MM.1S (cell line): ENCODE measurements at regions not wholly inside any gene's neighbourhood (a gene's known extent, or its start where the extent isn't known, plus 50 kb on each side); places are given as distances from the start of the nearest gene placed in this dataset.
A peak's percentile ranks its signal among the peaks of the same experiment; 100 is the strongest.
"Not testable (repeated sequence)": the region's sequence is repeated elsewhere in the genome, so short reads cannot be mapped to it uniquely, and the experiment has no call there.

Experiments used
- DNase-seq: peaks from one replicate; pipeline ENCODE4 v3.0.0-alpha.2; 2015
- H2AFZ ChIP-seq: fragments of 300-600 bp; sonication (generic); 2 replicates; pipeline ENCODE4 v1.6.0; 2016; ENCODE audit warnings: antibody characterized with exemption, low read length
- H3F3A ChIP-seq: fragments of 300-600 bp; sonication (generic); 2 replicates; pipeline ENCODE4 v1.6.1; 2016; ENCODE audit warnings: mild to moderate bottlenecking, antibody characterized with exemption, low read length, moderate library complexity, mixed read lengths; ENCODE audit not compliant: insufficient read depth
- H3K27ac ChIP-seq: fragments of 300-600 bp; sonication (generic); 2 replicates; pipeline ENCODE4 v1.5.1; 2016; ENCODE audit warnings: mild to moderate bottlenecking, low read length
- H3K27me3 ChIP-seq: fragments of 300-600 bp; sonication (generic); replicated peaks from 2 replicates; pipeline ENCODE4 v1.6.0; 2016; ENCODE audit warnings: low read length; ENCODE audit not compliant: insufficient read depth
- H3K36me3 ChIP-seq: fragments of 300-600 bp; sonication (generic); replicated peaks from 2 replicates; pipeline ENCODE4 v1.6.1; 2016; ENCODE audit warnings: mild to moderate bottlenecking, low read length, mixed read lengths; ENCODE audit not compliant: insufficient read depth
- H3K4me1 ChIP-seq: fragments of 300-600 bp; sonication (generic); 2 replicates; pipeline ENCODE4 v1.6.1; 2016; ENCODE audit warnings: low read length, mixed read lengths
- H3K4me2 ChIP-seq: fragments of 300-600 bp; sonication (generic); 2 replicates; pipeline ENCODE4 v1.6.0; 2016; ENCODE audit warnings: low read depth, low read length
- H3K4me3 ChIP-seq: fragments of 300-600 bp; sonication (generic); 2 replicates; pipeline ENCODE4 v1.5.1; 2016; ENCODE audit warnings: low read length, mixed read lengths
- H3K79me2 ChIP-seq: fragments of 300-600 bp; sonication (generic); 2 replicates; pipeline ENCODE4 v1.6.1; 2016; ENCODE audit warnings: mixed run types, low read length, mixed read lengths
- H3K9ac ChIP-seq: fragments of 300-600 bp; sonication (generic); 2 replicates; pipeline ENCODE4 v1.6.1; 2016; ENCODE audit warnings: low read length, mixed read lengths
- H3K9me2 ChIP-seq: fragments of 300-600 bp; sonication (generic); replicated peaks from 2 replicates; pipeline ENCODE4 v1.6.1; 2016; ENCODE audit warnings: mild to moderate bottlenecking, low read length, mixed read lengths; ENCODE audit not compliant: insufficient read depth
- H3K9me3 ChIP-seq: fragments of 300-600 bp; sonication (generic); replicated peaks from 2 replicates; pipeline ENCODE4 v1.6.1; 2016; ENCODE audit warnings: mild to moderate bottlenecking, low read length, mixed read lengths; ENCODE audit not compliant: insufficient read depth
- H4K20me1 ChIP-seq: fragments of 300-600 bp; sonication (generic); 2 replicates; pipeline ENCODE4 v1.6.1; 2016; ENCODE audit warnings: mild to moderate bottlenecking, low read length, moderate library complexity, mixed read lengths; ENCODE audit not compliant: insufficient read depth

GRCh38 chr9:138199917-138200316 lies 322.3 kb downstream of the CACNA1B start:
- not testable (repeated sequence) for H3K4me1 ChIP-seq, H3K4me3 ChIP-seq, H3K9ac ChIP-seq, H4K20me1 ChIP-seq, H3K9me2 ChIP-seq, H3K36me3 ChIP-seq, H2AFZ ChIP-seq, H3K27ac ChIP-seq, H3K79me2 ChIP-seq, H3K27me3 ChIP-seq, DNase-seq, H3F3A ChIP-seq, H3K9me3 ChIP-seq, H3K4me2 ChIP-seq

GRCh38 chr9:138200481-138201142 lies 323.0 kb downstream of the CACNA1B start:
- not testable (repeated sequence) for H3K36me3 ChIP-seq, H3K27ac ChIP-seq, H3K4me2 ChIP-seq, H3K27me3 ChIP-seq, H4K20me1 ChIP-seq, H2AFZ ChIP-seq, H3F3A ChIP-seq, H3K4me1 ChIP-seq, H3K9me2 ChIP-seq, H3K9me3 ChIP-seq, H3K79me2 ChIP-seq, H3K9ac ChIP-seq, H3K4me3 ChIP-seq
- DNase-seq: peak; percentile 9

GRCh38 chr9:138201167-138201889 lies 323.7 kb downstream of the CACNA1B start:
- H3F3A ChIP-seq, H4K20me1 ChIP-seq, DNase-seq, H3K9me3 ChIP-seq, H3K9ac ChIP-seq, H2AFZ ChIP-seq, H3K4me2 ChIP-seq, H3K4me3 ChIP-seq, H3K79me2 ChIP-seq, H3K4me1 ChIP-seq, H3K36me3 ChIP-seq, H3K27me3 ChIP-seq, H3K9me2 ChIP-seq, H3K27ac ChIP-seq: not testable (repeated sequence)

- not testable (repeated sequence) for H3F3A ChIP-seq, H3K27ac ChIP-seq, H3K4me1 ChIP-seq, H3K4me3 ChIP-seq, H3K9ac ChIP-seq, H3K79me2 ChIP-seq, H2AFZ ChIP-seq, DNase-seq, H3K27me3 ChIP-seq, H4K20me1 ChIP-seq, H3K9me3 ChIP-seq, H3K36me3 ChIP-seq, H3K9me2 ChIP-seq, H3K4me2 ChIP-seq
These were observed 324.5 kb downstream of the CACNA1B start for GRCh38 chr9:138202043-138202442.

- not testable (repeated sequence) for H3K27me3 ChIP-seq
These were observed 325.7 kb downstream of the CACNA1B start for GRCh38 chr9:138203304-138203703.

GRCh38 chr9:138203872-138204271 lies 326.3 kb downstream of the CACNA1B start:
- H3K4me2 ChIP-seq, H3K27ac ChIP-seq, H2AFZ ChIP-seq, H4K20me1 ChIP-seq, H3F3A ChIP-seq, DNase-seq, H3K9me2 ChIP-seq, H3K9ac ChIP-seq, H3K79me2 ChIP-seq, H3K4me3 ChIP-seq, H3K27me3 ChIP-seq, H3K4me1 ChIP-seq, H3K36me3 ChIP-seq, H3K9me3 ChIP-seq: not testable (repeated sequence)

More at GRCh38 chr9:138203304-138203703, 325.7 kb downstream of the CACNA1B start:
- not testable (repeated sequence) for H3K9me3 ChIP-seq, H3K36me3 ChIP-seq, DNase-seq, H3K9ac ChIP-seq, H3K4me3 ChIP-seq, H3K9me2 ChIP-seq, H3K79me2 ChIP-seq, H4K20me1 ChIP-seq, H3K4me2 ChIP-seq, H2AFZ ChIP-seq, H3F3A ChIP-seq, H3K27ac ChIP-seq, H3K4me1 ChIP-seq

GRCh38 chr9:138206108-138206507 lies 328.5 kb downstream of the CACNA1B start:
- not testable (repeated sequence) for DNase-seq, H3K4me2 ChIP-seq, H4K20me1 ChIP-seq, H3K4me1 ChIP-seq, H3F3A ChIP-seq, H3K9ac ChIP-seq, H3K9me3 ChIP-seq, H3K79me2 ChIP-seq, H3K27me3 ChIP-seq, H3K36me3 ChIP-seq, H3K9me2 ChIP-seq, H3K4me3 ChIP-seq, H3K27ac ChIP-seq, H2AFZ ChIP-seq
